ENCODE measurements at regions not wholly inside any gene's neighbourhood (a gene's known extent, or its start where the extent isn't known, plus 50 kb on each side); places are given as distances from the start of the nearest gene placed in this dataset.

DNA sequence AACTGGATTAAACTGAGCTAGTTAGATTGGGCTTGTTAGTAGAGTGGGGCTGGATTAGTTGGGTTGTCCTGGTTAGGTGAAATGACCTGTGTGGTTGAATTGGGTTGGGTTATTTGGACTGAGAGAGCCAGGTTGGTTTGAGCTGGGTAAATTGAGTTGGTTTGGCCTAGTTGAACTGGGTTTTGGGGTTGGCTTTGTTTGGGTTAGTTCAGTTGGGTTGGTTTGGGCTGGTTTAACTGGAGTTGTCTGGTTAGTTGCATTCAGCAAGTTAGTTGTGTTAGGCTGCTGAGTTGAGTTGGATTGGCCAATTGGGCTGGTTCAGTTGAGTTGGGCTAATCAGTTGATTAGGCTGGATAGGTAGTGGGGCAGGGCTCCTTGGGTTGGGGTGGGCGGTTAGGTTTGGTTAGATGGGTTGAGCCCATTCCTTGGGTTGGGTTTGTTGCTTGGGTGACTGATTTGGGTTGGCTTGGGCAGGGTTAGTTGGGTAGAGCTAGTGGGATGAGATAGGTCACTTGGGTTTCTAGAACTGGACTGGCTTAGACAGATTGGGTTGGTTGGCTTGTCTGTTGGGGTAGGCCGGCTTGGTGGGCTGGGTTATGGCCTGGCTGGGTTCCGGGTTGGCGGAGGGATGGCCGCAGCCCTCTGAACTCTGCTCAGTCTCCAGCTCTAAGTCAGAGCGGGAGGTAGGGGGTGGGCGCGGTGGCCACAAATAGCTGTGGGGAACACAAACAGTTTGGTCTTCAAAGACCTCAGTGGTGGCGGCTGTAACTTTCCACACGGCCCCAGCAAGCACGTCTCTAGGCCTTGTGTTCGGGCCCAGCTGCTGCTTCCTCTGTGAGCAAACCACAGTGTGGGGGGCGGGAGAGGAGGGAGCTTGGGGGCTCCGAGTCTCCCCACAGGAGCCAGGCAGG lies 67.2 kb upstream of the RUNX3 start:
- DNase-seq: no peak

DNA sequence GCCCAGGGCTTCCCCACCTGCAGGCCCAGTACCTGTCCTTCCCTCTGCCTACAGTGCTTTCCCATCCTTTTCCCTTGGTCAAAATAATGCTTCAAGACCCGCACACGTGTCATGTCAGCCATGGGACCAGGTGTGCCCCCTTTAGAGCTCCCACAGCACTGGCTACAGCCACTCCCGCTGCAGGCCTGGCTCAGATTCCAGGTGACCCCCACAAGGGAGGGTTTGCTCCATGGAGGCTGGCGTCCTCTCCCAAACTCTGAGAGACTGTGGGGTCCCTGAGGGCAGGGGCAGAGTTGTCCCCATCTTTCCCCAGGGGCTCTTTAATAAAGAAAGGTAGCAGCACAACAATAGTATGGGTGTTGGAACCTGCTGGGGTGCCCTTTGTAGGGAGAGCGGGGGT lies 66.4 kb upstream of the RUNX3 start:
- no peak for DNase-seq

DNA sequence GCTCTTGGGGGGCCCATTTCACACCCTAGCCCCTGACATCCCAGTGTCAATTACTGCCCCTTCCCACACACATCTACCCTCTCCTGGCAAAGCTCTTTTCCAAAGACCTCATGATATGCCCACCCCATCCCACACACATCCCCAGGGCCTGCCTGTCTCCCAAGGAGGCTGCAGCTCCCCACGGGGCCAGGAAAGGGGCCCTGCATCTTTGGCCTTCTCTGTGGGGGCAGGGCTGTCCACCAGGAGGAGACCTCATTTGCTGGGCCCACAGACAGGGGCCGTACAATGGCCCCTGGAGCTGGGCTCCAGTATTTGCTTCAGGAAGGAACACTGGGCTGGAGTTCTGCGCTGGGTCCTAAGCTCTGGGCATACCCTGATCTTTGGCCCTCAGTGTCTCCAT lies 65.6 kb upstream of the RUNX3 start:
- no peak for DNase-seq

DNA sequence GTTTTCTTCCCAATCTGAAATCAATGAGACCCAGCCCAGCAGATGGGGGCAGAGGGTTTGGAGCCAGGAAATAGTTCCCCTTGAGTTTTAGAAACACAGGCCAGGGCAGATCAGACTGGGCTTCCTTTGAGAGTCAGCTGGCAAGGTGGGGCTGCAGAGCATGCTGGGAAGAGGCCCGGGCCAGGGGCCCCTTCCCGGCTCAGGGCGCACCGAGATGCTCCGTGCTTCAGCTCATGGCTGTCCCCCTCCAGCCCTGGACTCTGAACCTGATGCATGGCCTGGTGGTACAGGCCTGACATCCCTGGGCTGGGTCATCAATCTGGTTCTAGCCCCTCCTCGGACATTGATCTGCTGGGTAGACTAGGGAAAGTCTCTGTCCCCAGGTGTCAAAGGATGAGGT lies 65.1 kb upstream of the RUNX3 start:
- DNase-seq: no peak

DNA sequence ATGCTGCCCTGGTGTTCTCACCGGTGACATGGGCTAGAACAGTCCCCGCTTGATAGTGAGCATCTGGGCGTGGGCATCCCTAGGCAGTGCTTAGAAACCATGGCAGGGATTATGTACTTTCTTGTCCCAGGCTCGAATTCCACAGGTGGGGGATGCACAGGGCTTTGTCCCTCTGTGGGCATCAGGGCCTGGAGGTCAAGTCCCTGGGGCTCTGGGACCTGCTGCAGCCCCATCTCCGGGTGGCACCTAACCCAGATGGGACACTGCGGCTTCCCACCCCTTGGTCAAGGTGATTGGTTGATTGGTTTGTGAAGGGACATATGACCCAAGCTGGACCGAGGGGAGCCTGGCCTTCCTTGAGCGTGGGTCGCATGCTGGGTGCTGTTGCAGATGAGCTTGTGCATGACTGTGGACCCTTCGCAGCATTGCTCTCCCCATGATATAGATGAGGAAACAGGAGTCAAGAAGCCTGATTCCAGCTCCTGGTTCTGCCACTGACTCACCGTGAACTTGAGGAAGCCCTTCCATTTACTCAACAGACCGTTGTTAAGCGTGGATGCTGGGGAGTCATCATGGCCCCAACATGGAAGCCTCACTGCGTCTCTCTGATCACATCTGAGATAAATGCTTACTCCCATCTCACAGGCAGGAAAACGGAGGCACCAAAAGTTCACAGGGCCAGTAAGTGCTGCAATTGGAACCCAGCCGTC lies 64.0 kb upstream of the RUNX3 start:
- DNase-seq: no peak

DNA sequence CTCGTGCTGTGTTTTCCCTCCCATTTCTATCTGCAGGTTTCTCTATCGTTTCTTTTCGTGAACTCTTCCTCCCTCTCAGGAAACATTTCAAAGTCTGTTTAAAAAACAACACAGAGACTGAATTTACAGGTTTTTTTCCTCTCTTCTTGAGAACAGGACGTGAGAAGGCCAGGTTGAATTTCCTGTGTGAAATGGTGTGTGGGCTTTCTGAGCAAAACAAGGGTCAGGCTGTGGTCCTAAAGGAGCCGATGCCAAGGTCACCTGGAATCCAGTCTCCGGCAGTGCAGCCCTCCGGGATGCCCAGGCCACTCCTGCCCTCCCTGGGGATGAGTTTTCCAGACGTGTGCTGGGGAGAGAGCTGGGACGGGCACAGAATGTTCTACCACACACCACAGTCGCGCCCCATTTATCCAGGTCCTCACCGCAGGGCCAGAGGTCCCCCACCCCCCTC lies 62.7 kb upstream of the RUNX3 start:
- no peak for DNase-seq

DNA sequence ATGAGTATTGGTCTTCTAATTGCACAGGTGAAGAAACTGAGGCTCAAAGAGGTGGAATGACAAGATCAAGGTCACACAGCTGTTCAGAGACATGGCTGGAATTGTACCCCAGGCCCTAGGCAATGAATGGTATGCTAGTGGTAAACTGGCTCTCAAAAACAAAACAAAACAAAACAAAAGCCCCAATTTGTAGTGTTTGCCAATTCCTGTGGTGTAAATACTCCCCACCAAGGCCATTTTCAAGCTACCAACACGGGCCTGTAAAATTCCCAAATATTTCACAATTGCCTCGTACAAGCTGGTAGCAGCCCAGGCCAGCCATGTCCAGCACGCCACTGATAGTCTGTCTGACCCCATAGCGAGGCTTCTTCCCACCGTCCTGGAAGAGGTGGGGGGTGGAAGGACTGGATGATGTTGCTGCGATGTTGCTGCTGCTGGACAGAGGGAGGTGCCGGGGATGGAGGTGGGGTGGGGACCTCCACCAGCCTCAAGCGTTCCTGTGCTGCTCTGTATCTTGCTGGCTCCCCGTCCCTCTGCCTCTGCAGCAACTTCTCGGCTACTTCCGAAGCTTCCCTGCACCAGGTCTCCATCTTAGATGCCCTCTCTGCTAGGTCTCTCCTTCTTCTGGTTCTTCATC lies 62.2 kb upstream of the RUNX3 start:
- no peak for DNase-seq

DNA sequence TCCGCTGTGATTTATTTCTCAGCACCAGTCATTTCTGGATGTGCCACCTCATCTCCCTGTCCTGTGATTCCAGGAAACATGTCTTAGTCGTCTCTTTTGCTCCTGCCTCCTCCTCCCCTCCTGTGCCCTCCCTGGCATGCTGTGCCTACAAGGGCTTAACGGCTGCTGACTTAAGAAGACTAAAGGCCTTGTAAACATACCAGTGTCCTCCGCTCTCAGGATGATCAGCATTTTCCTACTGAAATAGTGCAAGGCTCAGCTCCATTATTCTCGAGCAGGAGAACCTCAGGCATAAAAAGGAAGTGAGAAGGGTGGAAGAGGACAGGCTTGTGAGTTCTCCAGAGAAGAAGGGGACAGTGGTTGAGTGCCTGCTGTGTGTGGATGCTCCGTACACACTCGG lies 61.6 kb upstream of the RUNX3 start:
- DNase-seq: no peak

DNA sequence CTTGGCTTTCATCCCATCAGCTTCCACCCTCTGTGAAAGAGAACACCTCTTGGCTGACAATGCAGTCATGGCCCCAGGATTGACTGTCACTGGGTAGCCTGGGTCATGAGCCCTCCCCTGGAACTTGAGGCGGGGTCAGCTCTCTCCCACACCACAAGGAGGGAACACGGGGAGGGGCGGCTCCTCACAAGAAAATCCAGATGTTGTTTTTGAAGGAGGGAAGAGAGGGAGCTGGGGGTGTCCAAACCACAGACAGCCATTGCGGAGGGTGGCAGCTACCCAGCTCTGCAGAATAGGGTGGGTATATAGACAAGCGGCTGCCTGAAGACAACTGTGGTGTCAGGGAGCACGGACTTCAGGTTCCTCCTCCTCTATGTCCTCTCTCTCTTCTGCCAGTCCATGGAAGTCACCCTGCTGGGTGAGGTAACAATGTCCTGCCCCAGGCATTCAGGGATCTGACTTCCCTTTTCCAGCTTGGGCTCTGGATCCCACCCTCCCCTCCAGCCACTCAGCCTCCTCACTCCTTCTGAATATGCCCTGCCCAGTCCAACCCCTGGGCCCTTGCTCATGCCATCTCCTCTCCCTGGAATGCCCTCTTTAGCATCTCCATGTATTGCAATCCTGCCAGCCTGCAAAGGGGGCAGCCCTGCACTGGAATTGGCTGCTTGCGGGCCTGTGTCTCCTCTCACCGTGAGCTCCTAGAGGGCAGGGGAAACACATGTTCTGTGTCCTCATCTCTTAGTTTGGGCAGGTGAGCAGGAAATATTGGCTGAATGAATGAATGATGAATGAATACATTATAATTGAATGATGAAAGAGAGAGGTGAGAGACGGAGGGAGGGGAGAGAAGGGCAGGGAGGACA lies 60.9 kb upstream of the RUNX3 start:
- no peak for DNase-seq

DNA sequence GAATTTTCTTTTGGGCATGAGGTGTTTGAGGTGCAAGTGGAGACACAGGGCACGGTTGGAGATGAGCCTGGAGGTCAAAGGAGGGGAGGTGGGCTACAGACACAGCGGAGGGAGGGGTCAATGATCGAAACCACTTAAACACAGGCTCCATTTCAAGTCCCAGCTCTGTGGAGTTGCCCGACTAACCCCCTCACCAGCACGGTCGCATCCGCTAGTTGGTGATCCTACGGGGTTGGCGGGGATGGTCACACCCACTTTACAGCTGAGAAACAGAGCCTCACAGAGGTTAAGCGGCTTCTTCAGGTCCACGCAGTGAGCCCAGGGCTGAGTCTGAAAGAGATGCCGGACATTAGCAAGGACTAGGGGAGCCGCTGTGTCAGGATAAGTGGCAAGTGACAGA lies 60.1 kb upstream of the RUNX3 start:
- DNase-seq: no peak

DNA sequence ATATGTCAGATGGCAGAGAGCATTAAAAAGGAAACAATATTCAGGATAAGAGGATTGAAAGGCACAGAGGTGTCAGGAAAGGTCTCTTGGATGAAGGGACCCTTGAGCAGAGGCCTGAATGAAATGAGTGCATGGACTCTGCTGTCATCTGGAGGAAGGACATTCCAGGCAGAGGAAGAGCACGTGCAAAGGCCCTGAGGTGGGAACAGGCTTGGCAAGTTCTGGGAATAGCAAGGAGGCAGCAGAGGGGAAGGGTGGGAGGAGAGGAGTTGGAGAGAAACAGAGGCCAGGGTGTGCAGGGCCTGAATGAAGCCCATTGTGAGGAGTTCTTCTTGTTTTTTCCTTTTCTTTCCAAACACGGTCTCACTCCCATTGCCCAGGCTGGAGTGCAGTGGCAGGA lies 59.0 kb upstream of the RUNX3 start:
- DNase-seq: no peak

DNA sequence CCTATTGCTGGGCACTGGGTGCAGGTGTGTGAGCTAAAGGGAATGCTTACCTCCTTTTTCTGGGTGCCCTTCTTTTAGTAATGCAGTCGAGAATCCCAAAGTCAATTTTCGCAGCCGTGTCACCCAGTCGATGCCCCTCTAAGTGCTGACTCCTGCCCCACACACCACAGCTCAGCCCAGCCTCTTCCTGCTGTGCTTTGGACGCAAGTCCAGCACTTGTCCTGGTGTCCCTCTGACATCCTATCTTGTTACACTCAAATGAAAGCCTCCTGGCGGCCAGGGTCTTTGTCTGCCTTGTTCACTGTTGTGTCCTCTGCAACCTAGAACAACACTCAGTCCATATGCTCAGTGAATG lies 58.5 kb upstream of the RUNX3 start:
- no peak for DNase-seq

DNA sequence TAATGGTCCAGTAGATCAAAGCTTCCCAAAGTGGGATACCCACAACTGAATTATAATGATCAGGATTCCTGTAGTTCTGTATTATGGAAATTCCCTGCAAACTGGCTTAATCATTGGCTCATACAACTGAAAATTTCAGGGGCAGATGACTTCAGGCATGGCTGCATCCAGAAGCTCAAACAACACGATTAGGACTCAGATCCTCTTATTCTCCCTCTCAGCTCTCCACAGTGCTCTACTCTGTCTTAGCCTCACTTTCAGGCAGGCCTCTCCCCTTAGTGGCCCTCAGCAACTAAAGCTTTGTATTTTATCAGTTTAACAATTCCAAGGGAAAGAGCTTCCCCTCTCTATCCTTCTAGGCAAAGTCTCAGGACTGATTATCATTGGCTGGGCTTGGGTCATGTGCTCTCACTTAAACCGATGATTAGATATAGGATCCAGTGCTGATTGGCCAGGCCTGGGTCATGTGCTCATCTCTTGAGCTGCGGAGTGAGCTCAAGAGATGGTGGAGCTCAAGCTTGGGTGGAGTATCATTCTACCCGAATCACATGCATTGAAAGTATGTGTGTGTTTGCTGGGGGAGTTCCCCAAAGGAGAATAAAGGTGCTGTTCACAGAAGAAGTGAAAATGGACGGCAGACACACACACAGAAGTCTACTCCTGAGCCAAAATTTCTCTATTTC lies 57.9 kb upstream of the RUNX3 start:
- no peak for DNase-seq

DNA sequence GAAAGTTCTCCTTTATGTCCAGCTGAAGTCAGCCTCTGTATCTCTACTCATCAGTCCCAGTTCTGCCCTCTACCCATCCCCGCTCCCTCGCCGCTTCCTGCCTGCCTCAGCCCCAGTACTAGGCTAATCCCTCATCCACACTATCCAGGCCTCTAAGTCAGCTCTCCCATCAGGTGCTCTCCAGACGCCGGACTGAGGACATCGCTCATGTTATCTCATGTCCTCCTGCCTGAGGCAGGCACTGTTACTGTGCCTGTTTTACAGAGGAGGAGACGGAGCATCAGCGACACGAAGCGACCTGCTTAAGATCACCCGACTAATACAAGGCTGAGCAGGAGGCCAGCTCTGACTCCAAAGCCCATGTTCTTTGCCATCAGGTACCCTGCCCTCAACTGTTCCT lies 57.3 kb upstream of the RUNX3 start:
- DNase-seq: no peak

DNA sequence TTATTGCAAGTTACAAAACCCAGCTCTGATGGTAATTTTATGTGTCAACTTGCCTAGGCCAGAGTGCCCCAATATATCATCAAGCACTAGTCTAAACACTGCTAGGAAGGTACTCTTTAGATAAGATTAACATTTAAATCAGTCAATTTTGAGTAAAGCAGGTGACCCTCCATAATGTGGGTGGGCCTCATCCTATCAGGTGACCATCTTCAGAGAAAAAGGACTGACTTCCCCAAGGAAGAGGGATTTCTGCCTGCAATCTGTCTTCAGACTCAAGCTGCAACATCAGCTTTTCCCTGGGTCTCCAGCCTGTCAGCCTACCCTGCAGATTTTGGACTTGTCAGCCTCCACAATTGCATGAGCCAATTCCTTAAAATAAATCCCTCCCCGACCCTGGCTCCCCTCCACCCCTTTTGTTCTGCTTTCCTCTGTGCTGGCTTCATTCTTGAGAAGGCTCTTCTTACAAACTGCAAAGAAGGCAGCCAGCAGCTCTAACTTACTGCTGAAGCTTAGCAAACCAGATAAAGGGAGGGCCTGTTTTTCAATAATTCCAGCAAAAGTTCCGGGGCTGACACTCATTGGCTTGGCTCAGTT lies 56.4 kb upstream of the RUNX3 start:
- DNase-seq: no peak

DNA sequence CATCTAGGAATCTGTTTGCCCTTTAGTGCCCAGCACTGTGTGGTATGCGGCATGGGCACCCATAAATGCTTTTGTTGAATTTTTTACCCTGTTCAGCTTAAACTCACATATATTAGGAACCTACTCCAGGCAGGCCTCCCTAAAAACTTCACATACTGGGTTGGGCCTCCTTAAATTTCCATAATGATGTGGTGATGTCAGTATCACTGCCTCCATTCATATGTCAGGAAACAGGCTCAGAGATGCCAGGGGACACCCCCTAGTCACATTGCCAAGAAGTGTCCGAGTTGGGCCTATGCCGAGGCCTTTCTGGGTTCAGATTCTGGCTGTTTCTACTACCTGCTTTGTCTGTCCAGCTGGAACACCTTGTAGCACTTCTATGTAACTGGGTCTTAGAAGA lies 55.7 kb upstream of the RUNX3 start:
- no peak for DNase-seq

DNA sequence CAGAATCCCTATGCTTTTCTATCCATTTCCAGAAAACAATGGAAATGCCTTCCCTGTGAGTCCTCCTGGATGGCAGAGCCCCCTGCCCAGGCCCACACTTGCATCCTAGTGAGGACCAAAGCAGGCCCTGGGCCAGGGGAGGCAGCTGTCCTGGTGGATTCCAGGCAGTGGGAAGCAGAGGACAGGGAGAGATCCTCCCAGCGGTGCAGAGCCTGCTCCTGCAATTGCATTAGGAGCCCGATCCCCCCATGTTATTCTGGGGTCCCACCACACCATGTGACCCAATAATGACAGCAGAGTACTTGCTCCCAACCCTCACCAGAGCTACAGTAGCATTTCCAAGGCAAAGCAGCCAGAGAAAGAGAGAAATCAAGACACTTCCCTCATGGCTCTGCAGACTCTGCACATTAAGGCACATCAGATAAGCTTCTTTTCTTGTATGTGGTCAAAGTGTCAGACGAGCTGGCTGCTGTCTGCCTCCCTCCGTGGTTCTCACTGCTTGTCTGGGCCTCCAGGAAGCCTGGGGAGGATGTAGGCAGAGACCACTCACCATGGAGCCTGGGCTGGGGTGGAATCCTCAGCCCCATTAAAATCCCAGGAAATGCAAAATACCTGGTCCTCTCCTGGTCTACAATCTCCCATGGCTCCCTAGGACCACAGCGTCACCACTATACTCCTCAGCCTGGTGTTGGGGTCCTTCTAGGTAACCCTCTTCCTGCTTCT lies 54.9 kb upstream of the RUNX3 start:
- no peak for DNase-seq

DNA sequence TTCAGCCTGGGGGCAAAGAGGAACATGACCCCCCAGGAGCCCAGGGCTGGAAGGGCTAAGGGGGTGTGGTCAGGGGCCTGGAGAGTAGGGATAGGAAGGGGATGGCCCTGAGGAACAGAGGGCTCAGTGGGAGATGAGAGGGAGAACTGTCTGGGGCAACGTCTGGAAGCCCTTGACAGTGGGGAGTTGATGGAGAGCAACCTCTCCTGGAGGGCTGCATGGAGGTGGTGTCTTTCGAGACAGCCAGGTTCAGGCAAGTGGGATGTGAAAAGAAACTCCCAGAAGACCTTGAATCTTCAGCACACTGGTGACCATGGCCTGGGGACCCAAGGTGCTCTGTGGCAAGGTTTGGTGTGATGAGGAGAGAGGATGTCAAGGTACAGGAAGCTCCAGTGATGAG lies 54.2 kb upstream of the RUNX3 start:
- no peak for DNase-seq

DNA sequence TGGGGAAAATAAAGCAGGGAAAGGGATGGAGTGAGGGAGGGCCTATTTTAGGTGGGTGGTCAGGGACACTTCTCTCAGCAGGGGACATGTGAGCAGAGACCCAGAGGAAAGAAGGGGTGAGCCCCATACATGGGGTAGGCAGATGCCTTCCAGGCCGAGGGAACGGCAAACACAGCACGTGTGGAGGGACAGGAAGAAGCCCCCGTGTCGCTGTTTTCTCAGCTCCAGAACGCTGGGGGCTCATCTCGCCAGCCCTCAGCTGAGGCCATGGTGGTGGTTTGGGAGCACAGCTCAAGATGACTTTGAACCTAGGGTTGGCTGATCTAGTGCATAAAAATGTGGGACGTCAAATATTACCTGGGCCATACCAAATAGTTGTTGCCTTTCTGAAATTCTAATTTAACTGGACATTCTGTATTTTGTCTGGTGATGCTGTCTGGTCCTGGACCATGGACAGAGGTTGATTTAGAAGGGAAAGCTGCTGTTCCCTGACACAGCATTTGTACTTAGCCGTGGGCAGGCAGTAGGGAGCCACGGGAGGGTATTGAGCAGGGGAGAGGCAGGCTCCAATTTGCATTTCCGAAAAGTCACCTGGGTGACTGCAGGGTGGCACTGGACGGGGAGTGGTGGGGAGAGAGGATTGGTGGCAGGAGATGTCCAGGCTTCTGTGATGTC lies 53.1 kb upstream of the RUNX3 start:
- DNase-seq: no peak

DNA sequence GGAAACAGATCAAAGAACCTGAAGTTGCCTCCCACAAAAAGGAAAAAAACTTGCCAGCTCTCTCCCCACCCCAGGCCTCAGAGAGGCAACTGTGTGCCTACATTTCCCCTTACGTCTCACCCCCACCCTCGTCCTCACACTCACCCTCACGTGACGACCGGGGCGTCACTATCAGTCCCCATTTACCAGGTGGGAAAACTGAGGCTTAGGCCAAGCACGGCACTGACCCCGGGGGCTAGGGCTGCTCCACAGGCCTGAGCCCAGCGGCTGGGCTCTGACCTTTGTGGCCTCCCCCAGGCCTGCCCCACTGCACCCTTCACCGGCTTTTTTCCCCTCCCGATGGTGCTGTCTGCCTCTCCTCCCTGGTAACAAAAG lies 51.5 kb upstream of the RUNX3 start:
- no peak for DNase-seq
